CD4-positive, alpha-beta T cell treated with Interleukin-1 beta for 1 hour (primary cell): ENCODE measurements at regions not wholly inside any gene's neighbourhood (a gene's known extent, or its start where the extent isn't known, plus 50 kb on each side); places are given as distances from the start of the nearest gene placed in this dataset.

Experiments used
- DNase-seq, 2 donors: peaks; one replicate each; pipeline ENCODE4 v3.0.0-alpha.2; 2020 to 2022

GRCh38 chr1:219993554-219994433 is 52.5 kb downstream of the EPRS1 start:
- DNase-seq: no peak

- no peak for DNase-seq
Observed at GRCh38 chr1:219991919-219992318, 54.4 kb downstream of the EPRS1 start.

- DNase-seq: no peak
Observed at GRCh38 chr1:219991511-219991810, 54.8 kb downstream of the EPRS1 start.

- DNase-seq: peak in 1 of 2 donors; percentile 22
Observed at GRCh38 chr1:219990782-219991510, 55.4 kb downstream of the EPRS1 start.

- no peak for DNase-seq
Observed at GRCh38 chr1:219989766-219990165, 56.5 kb downstream of the EPRS1 start.

- no peak for DNase-seq
Observed at GRCh38 chr1:219988818-219989217, 57.5 kb downstream of the EPRS1 start.

- DNase-seq: no peak
Observed at GRCh38 chr1:219988387-219988786, 57.9 kb downstream of the EPRS1 start.

- no peak for DNase-seq
Observed at GRCh38 chr1:219987325-219987724, 59.0 kb upstream of the SLC30A10 start.

- no peak for DNase-seq
Observed at GRCh38 chr1:219985169-219985568, 56.8 kb upstream of the SLC30A10 start.
